HFF-Myc (cell line): ENCODE measurements at regions not wholly inside any gene's neighbourhood (a gene's known extent, or its start where the extent isn't known, plus 50 kb on each side); places are given as distances from the start of the nearest gene placed in this dataset.

Source experiments
- DNase-seq: peaks from one replicate; pipeline ENCODE4 v3.0.0-alpha.2; 2011; ENCODE audit warnings: low read depth; ENCODE audit errors: extremely low read depth
- H3K4me3 ChIP-seq: replicated peaks from 2 replicates; pipeline ENCODE4 v1.5.1; 2011; ENCODE audit warnings: low read depth, mild to moderate bottlenecking, control low read depth, low read length
- CTCF ChIP-seq: IDR thresholded peaks from 2 replicates; pipeline ENCODE4 v1.5.1; 2012; ENCODE audit warnings: mild to moderate bottlenecking, low read depth, low read length, control low read depth; ENCODE audit errors: missing control alignments

- H3K4me3 ChIP-seq, result no peak overlapping the region
- DNase-seq, result no peak
- TF ChIP-seq CTCF, result no peak
Measured at GRCh38 chr17:17426184-17426583, 50.6 kb upstream of the MED9 start.
